H1 (cell line): ENCODE measurements at regions not wholly inside any gene's neighbourhood (a gene's known extent, or its start where the extent isn't known, plus 50 kb on each side); places are given as distances from the start of the nearest gene placed in this dataset.

Source experiments
- CTCF ChIA-PET: fragments of 300-600 bp; sonication (Branson Sonifier 250); formaldehyde crosslinking; loops from one replicate; lab custom pipeline; 2021; ENCODE audit not compliant: partially characterized antibody; lab: Charles Lee
- POLR2A ChIA-PET: fragments of 300-600 bp; sonication (Branson Sonifier 250); formaldehyde crosslinking; loops from one replicate; lab custom pipeline; 2021; ENCODE audit warnings: inconsistent platforms; ENCODE audit not compliant: partially characterized antibody; lab: Charles Lee
- DNase-seq, 2 experiments: peaks; one replicate each; pipeline versions ENCODE4 v3.0.0 to v3.0.0-alpha.2; 2010 to 2022; ENCODE audit warnings: low spot score in 2 of 2, low read depth in 1 of 2, mixed read lengths in 1 of 2
- FAIRE-seq: peaks from 2 replicates; lab custom pipeline; 2011; peaks lifted over from hg19 to GRCh38; lab: Jason Lieb, UNC
- H2AFZ ChIP-seq: 2 replicates; pipeline ENCODE4 v1.8.1; 2012; ENCODE audit warnings: low read length, inconsistent platforms
- H2AK5ac ChIP-seq: 2 replicates; pipeline ENCODE4 v1.6.1; 2013; ENCODE audit warnings: low read depth, low read length
- H2BK120ac ChIP-seq: replicated peaks from 2 replicates; pipeline ENCODE3; 2013; ENCODE audit warnings: low read depth, low read length, inconsistent platforms
- H2BK12ac ChIP-seq: 2 replicates; pipeline ENCODE4 v1.6.1; 2013; ENCODE audit warnings: low read depth, low read length
- H2BK15ac ChIP-seq: 2 replicates; pipeline ENCODE4 v1.6.1; 2013; ENCODE audit warnings: low read length
- H2BK20ac ChIP-seq: 2 replicates; pipeline ENCODE4 v1.6.1; 2013; ENCODE audit warnings: low read length
- H2BK5ac ChIP-seq: 2 replicates; pipeline ENCODE4 v1.6.1; 2013; ENCODE audit warnings: low read depth, low read length
- H3K14ac ChIP-seq: 2 replicates; pipeline ENCODE4 v1.6.1; 2013; ENCODE audit warnings: inconsistent platforms; ENCODE audit not compliant: insufficient read length
- H3K18ac ChIP-seq: 2 replicates; pipeline ENCODE4 v1.6.1; 2013; ENCODE audit warnings: low read length; ENCODE audit errors: extremely low read depth
- H3K23ac ChIP-seq: 2 replicates; pipeline ENCODE4 v1.6.1; 2013; ENCODE audit warnings: inconsistent platforms; ENCODE audit not compliant: insufficient read length
- H3K23me2 ChIP-seq: 2 replicates; pipeline ENCODE4 v1.6.1; 2013; ENCODE audit warnings: low read depth, low read length
- H3K27ac ChIP-seq: 2 replicates; pipeline ENCODE4 v1.6.1; 2011; ENCODE audit warnings: low read depth, low read length, inconsistent platforms
- H3K27me3 ChIP-seq, 4 experiments: replicated peaks in 1 of 4; 1 replicate in 1 of 4; 2 replicates in 3 of 4; pipeline versions ENCODE4 v1.6.1 to v1.8.1; 2011 to 2013; ENCODE audit warnings: low read length in 3 of 4, mild to moderate bottlenecking in 3 of 4, inconsistent platforms in 2 of 4, mixed read lengths in 2 of 4, moderate library complexity in 1 of 4; ENCODE audit not compliant: control insufficient read depth in 3 of 4, insufficient read depth in 3 of 4; ENCODE audit errors: extremely low read depth in 1 of 4
- H3K36me3 ChIP-seq, 4 experiments: 2 replicates each; pipeline versions ENCODE4 v1.6.1 to v1.8.1; 2011 to 2013; ENCODE audit warnings: mild to moderate bottlenecking in 4 of 4, low read length in 3 of 4, moderate library complexity in 2 of 4, control low read depth in 1 of 4, inconsistent platforms in 1 of 4; ENCODE audit not compliant: insufficient read depth in 4 of 4, control insufficient read depth in 2 of 4
- H3K4ac ChIP-seq: replicated peaks from 2 replicates; pipeline ENCODE3; 2013; ENCODE audit warnings: low read length, low read depth, mixed read lengths, inconsistent platforms; ENCODE audit not compliant: insufficient read length
- H3K4me1 ChIP-seq, 4 experiments: replicated peaks in 1 of 4; 1 replicate in 1 of 4; 2 replicates in 3 of 4; pipeline versions ENCODE4 v1.6.1 to v1.8.1; 2011 to 2013; ENCODE audit warnings: low read length in 3 of 4, inconsistent platforms in 2 of 4, mixed read lengths in 1 of 4; ENCODE audit not compliant: insufficient read depth in 4 of 4, control insufficient read depth in 3 of 4
- H3K4me2 ChIP-seq, 2 experiments: 2 replicates each; pipeline versions ENCODE4 v1.6.1 to v1.8.1; 2011 to 2013; ENCODE audit warnings: low read depth in 2 of 2, low read length in 2 of 2, control low read depth in 1 of 2, inconsistent platforms in 1 of 2, mild to moderate bottlenecking in 1 of 2; ENCODE audit not compliant: insufficient read depth in 1 of 2
- H3K4me3 ChIP-seq, 4 experiments: fragments of 200-600, 300-600 bp in 1 of 4; sonication (generic), shearing (Covaris generic), sonication (Bioruptor Twin) in 1 of 4; 2 replicates each; pipeline versions ENCODE4 v1.5.1 to v1.8.1; 2011 to 2016; ENCODE audit warnings: low read length in 4 of 4, low read depth in 3 of 4, control low read depth in 2 of 4, inconsistent platforms in 2 of 4, mild to moderate bottlenecking in 2 of 4, mixed read lengths in 1 of 4, moderate library complexity in 1 of 4; ENCODE audit not compliant: insufficient read depth in 2 of 4; ENCODE audit errors: extremely low read depth in 1 of 4
- H3K56ac ChIP-seq: replicated peaks from 2 replicates; pipeline ENCODE3; 2013; ENCODE audit warnings: low read depth, mild to moderate bottlenecking, mixed read lengths, low read length, inconsistent platforms; ENCODE audit not compliant: insufficient read length
- H3K79me1 ChIP-seq: 2 replicates; pipeline ENCODE4 v1.6.1; 2013; ENCODE audit warnings: low read depth, low read length, control low read depth
- H3K79me2 ChIP-seq, 2 experiments: 2 replicates each; pipeline versions ENCODE4 v1.6.1 to v1.8.1; 2012 to 2013; ENCODE audit warnings: low read length in 2 of 2, mild to moderate bottlenecking in 2 of 2, inconsistent platforms in 1 of 2; ENCODE audit not compliant: insufficient read depth in 2 of 2, control insufficient read depth in 1 of 2
- H3K9ac ChIP-seq, 4 experiments: replicated peaks in 1 of 4; 1 replicate in 1 of 4; 2 replicates in 3 of 4; pipeline versions ENCODE4 v1.6.1 to v1.8.1; 2011 to 2013; ENCODE audit warnings: low read depth in 3 of 4, low read length in 3 of 4, control low read depth in 2 of 4, mild to moderate bottlenecking in 2 of 4, moderate library complexity in 2 of 4, inconsistent platforms in 1 of 4; ENCODE audit errors: extremely low read depth in 1 of 4
- H3K9me3 ChIP-seq, 2 experiments: 2 replicates each; pipeline versions ENCODE4 v1.6.1 to v1.8.1; 2012 to 2013; ENCODE audit warnings: mild to moderate bottlenecking in 2 of 2, moderate library complexity in 2 of 2, control low read depth in 1 of 2, inconsistent platforms in 1 of 2, low read depth in 1 of 2, low read length in 1 of 2, mixed read lengths in 1 of 2; ENCODE audit not compliant: insufficient read depth in 2 of 2
- H4K20me1 ChIP-seq, 2 experiments: replicated peaks in 1 of 2; 2 replicates each; pipeline versions ENCODE3 to v1.8.1; 2011 to 2013; ENCODE audit warnings: inconsistent platforms in 2 of 2, low read length in 2 of 2, mild to moderate bottlenecking in 1 of 2; ENCODE audit not compliant: insufficient read depth in 2 of 2, control insufficient read depth in 1 of 2
- H4K5ac ChIP-seq: 2 replicates; pipeline ENCODE4 v1.6.1; 2013; ENCODE audit warnings: low read length, low read depth, mixed read lengths, inconsistent platforms; ENCODE audit not compliant: insufficient read length
- H4K8ac ChIP-seq: 2 replicates; pipeline ENCODE4 v1.8.0; 2013; ENCODE audit warnings: mild to moderate bottlenecking, moderate library complexity, low read length, inconsistent platforms; ENCODE audit not compliant: insufficient read depth; ENCODE audit errors: extremely low read depth
- H4K91ac ChIP-seq: replicated peaks from 2 replicates; pipeline ENCODE3; 2013; ENCODE audit warnings: low read length, mixed read lengths, inconsistent platforms; ENCODE audit not compliant: insufficient read length
- ASH2L ChIP-seq: fragments of 200-600, 300-600 bp; sonication (generic); IDR thresholded peaks from one replicate; pipeline ENCODE4 v1.7.1; 2017; ENCODE audit warnings: low read length
- CREB1 ChIP-seq: IDR thresholded peaks from 2 replicates; pipeline ENCODE4 v1.6.1; 2012; ENCODE audit warnings: inconsistent platforms
- GTF2F1 ChIP-seq: IDR thresholded peaks from 2 replicates; pipeline ENCODE4 v1.6.1; 2012; ENCODE audit warnings: low read depth, low read length, improper control_type of control experiment, borderline replicate concordance
- JUN ChIP-seq: IDR thresholded peaks from 2 replicates; pipeline ENCODE4 v1.6.1; 2011; ENCODE audit warnings: low read depth, mild to moderate bottlenecking, improper control_type of control experiment, low read length
- KDM1A ChIP-seq: fragments of 200-600, 300-600 bp; sonication (generic); IDR thresholded peaks from 2 replicates; pipeline ENCODE4 v1.7.1; 2016; ENCODE audit warnings: mild to moderate bottlenecking, low read length, borderline replicate concordance
- MAFK ChIP-seq: IDR thresholded peaks from 2 replicates; pipeline ENCODE4 v1.6.1; 2012; ENCODE audit warnings: low read depth, mild to moderate bottlenecking, improper control_type of control experiment, low read length
- RBBP5 ChIP-seq: IDR thresholded peaks from 2 replicates; pipeline ENCODE4 v1.7.1; 2012; ENCODE audit warnings: low read depth, mild to moderate bottlenecking, inconsistent platforms, low read length, moderate library complexity, borderline replicate concordance
- SP1 ChIP-seq: IDR thresholded peaks from 2 replicates; pipeline ENCODE4 v1.6.1; 2011; ENCODE audit warnings: low read depth, low read length
- SP4 ChIP-seq: IDR thresholded peaks from 2 replicates; pipeline ENCODE4 v1.6.1; 2012; ENCODE audit warnings: low read length, inconsistent platforms
- SUZ12 ChIP-seq: fragments of 200-600 bp; sonication (generic); IDR thresholded peaks from 2 replicates; pipeline ENCODE4 v1.6.1; 2012; ENCODE audit warnings: mild to moderate bottlenecking, inconsistent platforms, low read length, moderate library complexity, mixed read lengths
- TEAD4 ChIP-seq: IDR thresholded peaks from 2 replicates; pipeline ENCODE4 v1.6.1; 2012; ENCODE audit warnings: low read depth, low read length, inconsistent platforms, mixed read lengths
- YY1 ChIP-seq: IDR thresholded peaks from 2 replicates; pipeline ENCODE4 v1.6.1; 2011; ENCODE audit warnings: low read depth, mild to moderate bottlenecking, low read length
- WGBS, 2 experiments: shearing (Covaris generic) in 1 of 2; methylation state at CpG; one replicate each; pipeline versions ENCODE4 v1.1.6 to v1.1.7; 2013 to 2015; ENCODE audit warnings: low lambda C conversion rate in 2 of 2, mixed read lengths in 2 of 2, inconsistent platforms in 1 of 2, low coverage in 1 of 2, missing lambda C conversion rate in 1 of 2; ENCODE audit not compliant: insufficient replicate concordance in 2 of 2, insufficient coverage in 1 of 2, insufficient read length in 1 of 2; ENCODE audit errors: extremely low coverage in 1 of 2, missing lambda C conversion rate in 1 of 2; 5-methylcytosine and 5-hydroxymethylcytosine counted together

DNA sequence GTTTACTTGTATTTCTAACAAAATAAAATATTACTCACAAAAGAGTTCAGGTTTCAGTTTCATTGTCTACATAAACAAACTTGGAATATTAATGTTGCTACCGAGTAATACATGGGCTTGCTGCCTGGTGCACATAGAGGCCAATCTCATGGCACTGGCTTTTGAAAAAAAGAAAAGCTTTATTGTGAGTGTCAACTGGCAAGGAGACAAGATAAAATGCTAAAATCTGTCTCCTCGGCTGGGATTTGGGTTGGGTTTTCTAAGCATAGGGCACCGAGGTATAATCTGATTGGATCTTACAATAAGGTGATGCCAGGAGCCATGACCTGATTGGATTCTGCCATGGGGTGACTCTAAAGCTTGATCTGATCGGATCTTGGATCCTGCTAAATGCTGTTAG lies 1519.9 kb upstream of the MIR17HG start:
- no peak overlapping the region for H2BK15ac ChIP-seq
- H3K56ac ChIP-seq, result no peak overlapping the region
- no peak overlapping the region for H3K4ac ChIP-seq
- H2BK20ac ChIP-seq, result no peak overlapping the region
- no peak overlapping the region for H2BK120ac ChIP-seq
- H3K4me3 ChIP-seq, result no peak overlapping the region
- ChIA-PET CTCF (no interaction called here), POLR2A (no interaction called here)
- no peak for TF ChIP-seq SUZ12
- TF ChIP-seq CREB1, result no peak
- no peak for TF ChIP-seq GTF2F1
- no peak for TF ChIP-seq YY1
- no peak for TF ChIP-seq MAFK
- no peak for TF ChIP-seq JUN
- TF ChIP-seq RBBP5, result no peak
- TF ChIP-seq KDM1A, result no peak
- no peak for TF ChIP-seq SP4
- no peak for TF ChIP-seq TEAD4
- TF ChIP-seq SP1, result no peak
- no peak for TF ChIP-seq ASH2L
- no peak overlapping the region for H2BK5ac ChIP-seq
- H4K91ac ChIP-seq, result no peak overlapping the region
- no peaks in the 10 kb centered on the region for H3K79me2 ChIP-seq
- no peaks in the 10 kb centered on the region for H3K23me2 ChIP-seq
- H4K5ac ChIP-seq, result no peak overlapping the region
- DNase-seq (no peak), FAIRE-seq (no peak)
- no peak overlapping the region for H3K27ac ChIP-seq
- no peak overlapping the region for H3K14ac ChIP-seq
- H4K20me1 ChIP-seq, result no peaks in the 10 kb centered on the region
- no peak overlapping the region for H2BK12ac ChIP-seq
- no peaks in the 10 kb centered on the region for H3K4me1 ChIP-seq
- 84% methylated on average over 4 of the region's 4 CpGs; no CpG with 5 or more reads in 1 of the 2 experiments for WGBS, 2 experiments
- no peaks in the 10 kb centered on the region for H3K27me3 ChIP-seq
- no peak overlapping the region for H4K8ac ChIP-seq
- no peaks in the 10 kb centered on the region for H3K9me3 ChIP-seq
- H3K9ac ChIP-seq, result no peak overlapping the region
- H2AK5ac ChIP-seq, result no peak overlapping the region
- H3K36me3 ChIP-seq, result no peaks in the 10 kb centered on the region
- H3K4me2 ChIP-seq, result no peak overlapping the region
- peak overlapping the region; percentile 76 for H2AFZ ChIP-seq
- no peaks in the 10 kb centered on the region for H3K79me1 ChIP-seq
- H3K23ac ChIP-seq, result no peak overlapping the region
- H3K18ac ChIP-seq, result no peak overlapping the region
